H1 (cell line): ENCODE measurements at regions not wholly inside any gene's neighbourhood (a gene's known extent, or its start where the extent isn't known, plus 50 kb on each side); places are given as distances from the start of the nearest gene placed in this dataset.

Experiments used
- CREB1 ChIP-seq: IDR thresholded peaks from 2 replicates; pipeline ENCODE4 v1.6.1; 2012; ENCODE audit warnings: inconsistent platforms
- TEAD4 ChIP-seq: IDR thresholded peaks from 2 replicates; pipeline ENCODE4 v1.6.1; 2012; ENCODE audit warnings: low read depth, low read length, inconsistent platforms, mixed read lengths
- TF ChIP-seq, protein P1 (sequence below): IDR thresholded peaks from 2 replicates; pipeline ENCODE4 v1.6.1; 2011; ENCODE audit warnings: low read depth, mild to moderate bottlenecking, low read length; ENCODE audit not compliant: insufficient read depth

DNA sequence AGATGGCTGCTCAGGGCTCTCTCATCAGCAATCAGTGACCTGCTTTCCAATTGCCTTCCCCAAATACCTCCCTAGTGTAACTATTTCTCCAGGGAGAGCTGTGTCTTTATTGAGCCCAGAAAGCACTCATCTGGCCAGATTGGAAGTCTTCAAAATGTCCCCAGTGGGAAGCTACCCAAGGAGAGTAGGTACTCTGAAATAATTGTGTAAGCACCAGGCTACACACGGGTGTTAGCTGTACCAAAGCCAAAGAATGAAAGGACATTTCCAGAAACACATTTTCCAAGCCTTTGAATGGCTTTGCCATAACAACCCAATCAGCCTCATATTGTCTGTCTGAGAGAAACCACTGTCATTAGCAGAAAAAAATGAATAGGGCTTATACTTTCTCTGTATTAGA is 318.8 kb downstream of the FAM170A start (continued):
- no peak for TF ChIP-seq TEAD4
- no peak for TF ChIP-seq CREB1
- TF ChIP-seq, protein P1, sequence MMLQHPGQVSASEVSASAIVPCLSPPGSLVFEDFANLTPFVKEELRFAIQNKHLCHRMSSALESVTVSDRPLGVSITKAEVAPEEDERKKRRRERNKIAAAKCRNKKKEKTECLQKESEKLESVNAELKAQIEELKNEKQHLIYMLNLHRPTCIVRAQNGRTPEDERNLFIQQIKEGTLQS = no peak
